ENCODE measurements at regions not wholly inside any gene's neighbourhood (a gene's known extent, or its start where the extent isn't known, plus 50 kb on each side); places are given as distances from the start of the nearest gene placed in this dataset.

DNA sequence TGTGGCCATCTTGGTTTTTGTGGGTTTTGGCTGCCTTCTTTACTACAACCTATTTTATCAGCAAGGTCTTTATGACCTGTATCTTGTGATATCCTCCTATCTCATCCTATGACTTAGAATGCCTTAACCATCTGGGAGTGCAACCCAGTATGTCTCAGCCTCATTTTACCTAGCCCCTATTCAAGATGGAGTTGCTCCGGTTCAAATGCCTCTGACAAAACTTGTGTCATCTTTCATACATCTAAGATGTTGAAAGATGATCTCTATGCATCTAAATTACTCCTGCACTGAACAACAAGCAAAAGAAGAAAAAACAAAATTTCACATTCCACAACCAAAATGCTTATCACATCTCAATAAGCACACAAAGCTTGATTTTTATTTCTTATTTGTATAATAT lies 129.5 kb upstream of the CNR1 start:
- no peaks in the 10 kb centered on the region for H3K9me1 ChIP-seq (ENCODE audit: control insufficient read depth, extremely low read depth, insufficient read depth, low read length)
- H3K36me3 ChIP-seq (ENCODE audit: control insufficient read depth in 2 of 2, extremely low read depth in 1 of 2, insufficient read depth in 2 of 2, low read length in 2 of 2), result no peaks in the 10 kb centered on the region
- no peaks in the 10 kb centered on the region for H3K27me3 ChIP-seq (ENCODE audit: control insufficient read depth, extremely low read depth, insufficient read depth, low read length)
- H3K4me1 ChIP-seq (ENCODE audit: control insufficient read depth, extremely low read depth, insufficient read depth, low read length), result no peaks in the 10 kb centered on the region
- H3K4me2 ChIP-seq (ENCODE audit: control insufficient read depth, extremely low read depth, insufficient read depth, low read depth, low read length), result no peak overlapping the region
- H3K27ac ChIP-seq (ENCODE audit: control insufficient read depth, insufficient read depth, low read length), result no peak overlapping the region
- no peaks in the 10 kb centered on the region for H3K9me3 ChIP-seq (ENCODE audit: control insufficient read depth, low read depth, low read length)
- no peak overlapping the region for H3K9ac ChIP-seq (ENCODE audit: control insufficient read depth, extremely low read depth, insufficient read depth, low read length)
- no peak for FAIRE-seq
- no peaks in the 10 kb centered on the region for H4K20me1 ChIP-seq (ENCODE audit: control insufficient read depth, extremely low read depth, insufficient read depth, low read length)
- TF ChIP-seq EZH2 (IDR thresholded peaks at IDR 0.05; ENCODE audit: low read length), result no peak
- TF ChIP-seq, protein P1, sequence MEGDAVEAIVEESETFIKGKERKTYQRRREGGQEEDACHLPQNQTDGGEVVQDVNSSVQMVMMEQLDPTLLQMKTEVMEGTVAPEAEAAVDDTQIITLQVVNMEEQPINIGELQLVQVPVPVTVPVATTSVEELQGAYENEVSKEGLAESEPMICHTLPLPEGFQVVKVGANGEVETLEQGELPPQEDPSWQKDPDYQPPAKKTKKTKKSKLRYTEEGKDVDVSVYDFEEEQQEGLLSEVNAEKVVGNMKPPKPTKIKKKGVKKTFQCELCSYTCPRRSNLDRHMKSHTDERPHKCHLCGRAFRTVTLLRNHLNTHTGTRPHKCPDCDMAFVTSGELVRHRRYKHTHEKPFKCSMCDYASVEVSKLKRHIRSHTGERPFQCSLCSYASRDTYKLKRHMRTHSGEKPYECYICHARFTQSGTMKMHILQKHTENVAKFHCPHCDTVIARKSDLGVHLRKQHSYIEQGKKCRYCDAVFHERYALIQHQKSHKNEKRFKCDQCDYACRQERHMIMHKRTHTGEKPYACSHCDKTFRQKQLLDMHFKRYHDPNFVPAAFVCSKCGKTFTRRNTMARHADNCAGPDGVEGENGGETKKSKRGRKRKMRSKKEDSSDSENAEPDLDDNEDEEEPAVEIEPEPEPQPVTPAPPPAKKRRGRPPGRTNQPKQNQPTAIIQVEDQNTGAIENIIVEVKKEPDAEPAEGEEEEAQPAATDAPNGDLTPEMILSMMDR (optimal IDR thresholded peaks at IDR 0.05 in 1 of 3, IDR thresholded peaks at IDR 0.05 in 1 of 3, conservative IDR thresholded peaks at IDR 0.05 in 1 of 3; ENCODE audit: extremely low read depth in 1 of 3, insufficient read depth in 2 of 3, low read length in 3 of 3), result no peak
- no peak overlapping the region for H3K4me3 ChIP-seq (ENCODE audit: control insufficient read depth in 2 of 3, extremely low read depth in 1 of 3, insufficient read depth in 2 of 3, low read depth in 1 of 3, low read length in 3 of 3)
- DNase-seq (ENCODE audit: low read depth, low spot score), result no peak
- dilution Hi-C loops (cut with MboI; ENCODE audit: extremely low pct_ligation_motif_present, low sequenced_read_pairs), result no loop called here
- H2AFZ ChIP-seq (ENCODE audit: control insufficient read depth, low read length), result no peak overlapping the region
- H3K79me2 ChIP-seq (ENCODE audit: control insufficient read depth, insufficient read depth, low read length), result no peaks in the 10 kb centered on the region

DNA sequence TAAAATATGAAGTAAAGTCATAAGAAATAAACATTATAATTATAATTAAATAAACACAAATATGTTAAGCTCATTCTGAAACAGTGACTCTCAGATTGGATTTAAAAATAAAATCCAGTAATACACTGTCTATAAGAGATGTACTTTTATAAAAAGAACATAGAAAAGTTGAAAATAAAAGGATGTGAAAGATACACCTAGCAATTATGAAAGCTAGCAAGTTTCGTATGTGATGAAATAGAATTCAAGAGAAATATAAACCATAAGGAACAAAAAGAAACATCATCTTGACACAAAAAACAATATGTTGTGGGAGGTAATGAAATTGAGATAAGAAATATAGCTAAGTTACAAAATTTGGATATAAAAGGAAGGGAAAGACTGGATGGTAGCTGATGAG lies 128.6 kb upstream of the CNR1 start:
- Histone ChIP-seq H3K4me1 (ENCODE audit: control insufficient read depth, extremely low read depth, insufficient read depth, low read length) (no peaks in the 10 kb centered on the region), H4K20me1 (ENCODE audit: control insufficient read depth, extremely low read depth, insufficient read depth, low read length) (no peaks in the 10 kb centered on the region), H3K79me2 (ENCODE audit: control insufficient read depth, insufficient read depth, low read length) (no peaks in the 10 kb centered on the region), H3K27me3 (ENCODE audit: control insufficient read depth, extremely low read depth, insufficient read depth, low read length) (no peaks in the 10 kb centered on the region), H3K9ac (ENCODE audit: control insufficient read depth, extremely low read depth, insufficient read depth, low read length) (no peak overlapping the region), H3K36me3 (ENCODE audit: control insufficient read depth in 2 of 2, extremely low read depth in 1 of 2, insufficient read depth in 2 of 2, low read length in 2 of 2) (no peaks in the 10 kb centered on the region), H3K4me3 (ENCODE audit: control insufficient read depth in 2 of 3, extremely low read depth in 1 of 3, insufficient read depth in 2 of 3, low read depth in 1 of 3, low read length in 3 of 3) (no peak overlapping the region), H2AFZ (ENCODE audit: control insufficient read depth, low read length) (no peak overlapping the region), H3K4me2 (ENCODE audit: control insufficient read depth, extremely low read depth, insufficient read depth, low read depth, low read length) (no peak overlapping the region), H3K9me1 (ENCODE audit: control insufficient read depth, extremely low read depth, insufficient read depth, low read length) (no peaks in the 10 kb centered on the region), H3K27ac (ENCODE audit: control insufficient read depth, insufficient read depth, low read length) (no peak overlapping the region), H3K9me3 (ENCODE audit: control insufficient read depth, low read depth, low read length) (no peaks in the 10 kb centered on the region)
- no peak for TF ChIP-seq EZH2 (IDR thresholded peaks at IDR 0.05; ENCODE audit: low read length)
- TF ChIP-seq, protein P1 (optimal IDR thresholded peaks at IDR 0.05 in 1 of 3, IDR thresholded peaks at IDR 0.05 in 1 of 3, conservative IDR thresholded peaks at IDR 0.05 in 1 of 3; ENCODE audit: extremely low read depth in 1 of 3, insufficient read depth in 2 of 3, low read length in 3 of 3), result no peak
- DNase-seq (ENCODE audit: low read depth, low spot score) (no peak), FAIRE-seq (no peak)
- dilution Hi-C loops (cut with MboI; ENCODE audit: extremely low pct_ligation_motif_present, low sequenced_read_pairs), result no loop called here
